ENCODE measurements at regions not wholly inside any gene's neighbourhood (a gene's known extent, or its start where the extent isn't known, plus 50 kb on each side); places are given as distances from the start of the nearest gene placed in this dataset.
"Not testable (repeated sequence)": the region's sequence is repeated elsewhere in the genome, so short reads cannot be mapped to it uniquely, and the experiment has no call there.

DNA sequence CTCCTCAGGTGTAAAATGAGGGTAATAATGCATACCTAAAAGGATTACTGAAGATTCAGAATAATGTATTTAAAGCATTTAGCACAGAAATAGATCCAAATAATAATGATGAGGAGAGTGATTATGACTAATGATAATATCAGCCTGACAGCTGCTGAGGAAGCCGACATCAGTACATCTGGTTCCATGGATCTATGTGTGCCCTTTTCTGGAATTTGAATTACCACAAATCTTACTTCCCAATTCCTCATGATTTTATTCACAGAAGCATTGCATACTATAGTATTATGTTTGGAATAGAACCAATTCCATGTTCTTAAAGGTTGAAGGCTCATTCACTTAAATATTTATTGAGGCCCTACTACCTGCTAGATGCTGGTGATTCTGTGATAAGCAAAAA, 248.9 kb upstream of the THUMPD2 start:
- ATAC-seq, result no peak
- Histone ChIP-seq H3K27me3 (replicated peaks in 1 of 2; ENCODE audit: control insufficient read depth in 2 of 2, insufficient read depth in 2 of 2, low read length in 1 of 2) (no peaks in the 10 kb centered on the region), H3K9me3 (replicated peaks; ENCODE audit: control insufficient read depth, insufficient read depth, low read length) (no peaks in the 10 kb centered on the region), H2AFZ (ENCODE audit: control insufficient read depth, low read depth, low read length) (no peak overlapping the region), H3K9ac (ENCODE audit: control insufficient read depth, insufficient read depth, low read length) (no peak overlapping the region), H3K36me3 (ENCODE audit: control insufficient read depth in 2 of 2, insufficient read depth in 2 of 2, low read length in 1 of 2) (no peaks in the 10 kb centered on the region), H3K4me2 (ENCODE audit: control insufficient read depth, insufficient read depth) (no peak overlapping the region), H3K4me3 (no peak overlapping the region), H3K4me1 (ENCODE audit: control insufficient read depth, insufficient read depth, low read length) (peaks cover 11% of the 10 kb centered on the region), H4K20me1 (ENCODE audit: control insufficient read depth, insufficient read depth) (no peaks in the 10 kb centered on the region), H3K79me2 (ENCODE audit: control insufficient read depth, insufficient read depth, low read length) (no peaks in the 10 kb centered on the region), H3K27ac (ENCODE audit: control insufficient read depth, insufficient read depth) (no peak overlapping the region)
- FAIRE-seq, result no peak
- WGBS (ENCODE audit: insufficient coverage, insufficient replicate concordance, low lambda C conversion rate, missing lambda C conversion rate), result 82% methylated on average over 1 of the region's 1 CpG
- ChIA-PET POLR2A (no interaction called here), SMC1A (ENCODE audit: uncharacterized antibody, unreplicated experiment) (no interaction called here), CTCF (no interaction called here), RAD21 (ENCODE audit: unreplicated experiment) (no interaction called here)
- BruUV-seq (replicated peaks), result no TSS peak
- in situ Hi-C loops (cut with MboI), result no loop called here
- TF ChIP-seq, protein P1, sequence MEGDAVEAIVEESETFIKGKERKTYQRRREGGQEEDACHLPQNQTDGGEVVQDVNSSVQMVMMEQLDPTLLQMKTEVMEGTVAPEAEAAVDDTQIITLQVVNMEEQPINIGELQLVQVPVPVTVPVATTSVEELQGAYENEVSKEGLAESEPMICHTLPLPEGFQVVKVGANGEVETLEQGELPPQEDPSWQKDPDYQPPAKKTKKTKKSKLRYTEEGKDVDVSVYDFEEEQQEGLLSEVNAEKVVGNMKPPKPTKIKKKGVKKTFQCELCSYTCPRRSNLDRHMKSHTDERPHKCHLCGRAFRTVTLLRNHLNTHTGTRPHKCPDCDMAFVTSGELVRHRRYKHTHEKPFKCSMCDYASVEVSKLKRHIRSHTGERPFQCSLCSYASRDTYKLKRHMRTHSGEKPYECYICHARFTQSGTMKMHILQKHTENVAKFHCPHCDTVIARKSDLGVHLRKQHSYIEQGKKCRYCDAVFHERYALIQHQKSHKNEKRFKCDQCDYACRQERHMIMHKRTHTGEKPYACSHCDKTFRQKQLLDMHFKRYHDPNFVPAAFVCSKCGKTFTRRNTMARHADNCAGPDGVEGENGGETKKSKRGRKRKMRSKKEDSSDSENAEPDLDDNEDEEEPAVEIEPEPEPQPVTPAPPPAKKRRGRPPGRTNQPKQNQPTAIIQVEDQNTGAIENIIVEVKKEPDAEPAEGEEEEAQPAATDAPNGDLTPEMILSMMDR (IDR thresholded peaks at IDR 0.05 in 2 of 3, conservative IDR thresholded peaks at IDR 0.05 in 1 of 3; ENCODE audit: control insufficient read depth in 2 of 3, extremely low read depth in 1 of 3, insufficient read depth in 1 of 3, low read depth in 3 of 3, low read length in 3 of 3), result no peak
- TF ChIP-seq MYB (IDR thresholded peaks at IDR 0.05; ENCODE audit: borderline replicate concordance, low read depth, low read length) (no peak), JUND (IDR thresholded peaks at IDR 0.05; ENCODE audit: low read depth, low read length) (no peak), FOS (IDR thresholded peaks at IDR 0.05; ENCODE audit: borderline replicate concordance, extremely low read depth, insufficient read length) (no peak), CHD4 (IDR thresholded peaks at IDR 0.05) (no peak), RCOR1 (conservative IDR thresholded peaks at IDR 0.05; ENCODE audit: low read depth, low read length) (no peak), SMAD5 (IDR thresholded peaks at IDR 0.05; ENCODE audit: low read depth) (no peak), HDAC2 (IDR thresholded peaks at IDR 0.05) (no peak), ZZZ3 (IDR thresholded peaks at IDR 0.05; ENCODE audit: control insufficient read depth, insufficient read length, low read depth) (no peak), MEF2A (IDR thresholded peaks at IDR 0.05; ENCODE audit: insufficient read depth, low read depth, low read length) (no peak)
- TF ChIP-seq, protein P2, sequence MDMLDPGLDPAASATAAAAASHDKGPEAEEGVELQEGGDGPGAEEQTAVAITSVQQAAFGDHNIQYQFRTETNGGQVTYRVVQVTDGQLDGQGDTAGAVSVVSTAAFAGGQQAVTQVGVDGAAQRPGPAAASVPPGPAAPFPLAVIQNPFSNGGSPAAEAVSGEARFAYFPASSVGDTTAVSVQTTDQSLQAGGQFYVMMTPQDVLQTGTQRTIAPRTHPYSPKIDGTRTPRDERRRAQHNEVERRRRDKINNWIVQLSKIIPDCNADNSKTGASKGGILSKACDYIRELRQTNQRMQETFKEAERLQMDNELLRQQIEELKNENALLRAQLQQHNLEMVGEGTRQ (IDR thresholded peaks at IDR 0.05; ENCODE audit: borderline replicate concordance, low read depth, low read length), result no peak
- TF ChIP-seq, protein P3, sequence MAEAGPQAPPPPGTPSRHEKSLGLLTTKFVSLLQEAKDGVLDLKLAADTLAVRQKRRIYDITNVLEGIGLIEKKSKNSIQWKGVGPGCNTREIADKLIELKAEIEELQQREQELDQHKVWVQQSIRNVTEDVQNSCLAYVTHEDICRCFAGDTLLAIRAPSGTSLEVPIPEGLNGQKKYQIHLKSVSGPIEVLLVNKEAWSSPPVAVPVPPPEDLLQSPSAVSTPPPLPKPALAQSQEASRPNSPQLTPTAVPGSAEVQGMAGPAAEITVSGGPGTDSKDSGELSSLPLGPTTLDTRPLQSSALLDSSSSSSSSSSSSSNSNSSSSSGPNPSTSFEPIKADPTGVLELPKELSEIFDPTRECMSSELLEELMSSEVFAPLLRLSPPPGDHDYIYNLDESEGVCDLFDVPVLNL (IDR thresholded peaks at IDR 0.05; ENCODE audit: low read depth, low read length), result no peak
- DNase-seq (ENCODE audit: low read depth, low spot score), result no peak
- intact Hi-C loops (cut with micrococcal nuclease; ENCODE audit: unreplicated experiment), result no loop called here

DNA sequence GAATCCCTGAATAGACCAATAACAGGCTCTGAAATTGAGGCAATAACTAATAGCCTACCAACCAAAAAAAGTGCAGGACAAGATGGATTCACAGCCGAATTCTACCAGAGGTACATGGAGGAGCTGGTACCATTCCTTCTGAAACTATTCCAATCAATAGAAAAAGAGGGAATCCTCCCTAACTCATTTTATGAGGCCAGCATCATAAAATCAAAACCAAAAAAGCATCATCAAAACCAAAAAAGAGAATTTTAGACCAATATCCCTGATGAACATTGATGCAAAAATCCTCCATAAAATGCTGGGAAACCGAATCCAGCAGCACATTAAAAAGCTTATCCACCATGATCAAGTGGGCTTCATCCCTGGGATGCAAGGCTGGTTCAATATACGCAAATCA, 246.2 kb upstream of the THUMPD2 start:
- H3K4me2 ChIP-seq (ENCODE audit: control insufficient read depth, insufficient read depth); DNase-seq (ENCODE audit: low read depth, low spot score); H2AFZ ChIP-seq (ENCODE audit: control insufficient read depth, low read depth, low read length); ATAC-seq; H3K9ac ChIP-seq (ENCODE audit: control insufficient read depth, insufficient read depth, low read length); in situ Hi-C loops (cut with MboI); H3K27ac ChIP-seq (ENCODE audit: control insufficient read depth, insufficient read depth); intact Hi-C loops (cut with micrococcal nuclease; ENCODE audit: unreplicated experiment); CTCF ChIA-PET; H3K36me3 ChIP-seq (ENCODE audit: control insufficient read depth in 2 of 2, insufficient read depth in 2 of 2, low read length in 1 of 2); H3K9me3 ChIP-seq (replicated peaks; ENCODE audit: control insufficient read depth, insufficient read depth, low read length); H4K20me1 ChIP-seq (ENCODE audit: control insufficient read depth, insufficient read depth); H3K27me3 ChIP-seq (replicated peaks in 1 of 2; ENCODE audit: control insufficient read depth in 2 of 2, insufficient read depth in 2 of 2, low read length in 1 of 2); BruUV-seq (replicated peaks); SMC1A ChIA-PET (ENCODE audit: uncharacterized antibody, unreplicated experiment); POLR2A ChIA-PET; FAIRE-seq; H3K4me3 ChIP-seq; RAD21 ChIA-PET (ENCODE audit: unreplicated experiment); H3K79me2 ChIP-seq (ENCODE audit: control insufficient read depth, insufficient read depth, low read length): not testable (repeated sequence)
- H3K4me1 ChIP-seq (ENCODE audit: control insufficient read depth, insufficient read depth, low read length), result peaks cover 11% of the 10 kb centered on the region
- WGBS (ENCODE audit: insufficient coverage, insufficient replicate concordance, low lambda C conversion rate, missing lambda C conversion rate), result 2% methylated on average over 3 of the region's 3 CpGs

Data from GM12878 (cell line).